Tibial nerve (tissue), 3 donors: ENCODE measurements at regions not wholly inside any gene's neighbourhood (a gene's known extent, or its start where the extent isn't known, plus 50 kb on each side); places are given as distances from the start of the nearest gene placed in this dataset.

Experiments used
- POLR2A ChIP-seq, 2 donors: fragments of 450-650 bp; IDR thresholded peaks; one replicate each; pipeline ENCODE4 v1.6.1; 2017; ENCODE audit warnings: antibody characterized with exemption in 2 of 2, mild to moderate bottlenecking in 2 of 2, moderate library complexity in 2 of 2
- TF ChIP-seq, protein P1 (sequence below), 5 experiments: fragments of 200-600 bp in 3 of 5; fragments of 450-650 bp in 2 of 5; sonication (generic) in 3 of 5; IDR thresholded peaks; one replicate each; pipeline ENCODE4 v1.5.1; 2016 to 2019; ENCODE audit warnings: antibody characterized with exemption in 5 of 5, mild to moderate bottlenecking in 3 of 5, moderate library complexity in 2 of 5

DNA sequence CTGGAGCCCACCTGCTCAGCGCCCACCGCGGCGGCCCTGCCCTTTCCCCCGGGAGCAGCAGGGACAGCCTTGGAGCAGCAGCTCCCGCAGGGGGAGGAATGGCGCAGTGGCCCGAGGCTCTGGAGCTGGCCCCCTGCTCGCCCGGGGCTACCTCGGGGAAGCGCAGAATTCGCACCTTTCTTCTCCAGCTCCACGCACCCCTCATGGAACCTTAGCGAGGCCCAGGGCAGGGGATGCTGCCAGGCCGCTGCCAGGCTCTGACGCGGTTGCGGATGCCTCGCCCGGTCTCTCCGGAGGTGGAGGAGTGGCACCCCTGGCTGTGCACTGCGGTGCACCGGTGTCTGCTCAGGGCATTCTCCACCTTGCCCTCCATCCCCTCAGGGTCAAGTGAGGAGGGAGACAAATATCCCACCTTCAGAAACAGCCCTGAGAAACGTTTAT is 84.9 kb upstream of the MKI67 start:
- no peak for TF ChIP-seq POLR2A (IDR thresholded peaks at IDR 0.05)
- TF ChIP-seq, protein P1, sequence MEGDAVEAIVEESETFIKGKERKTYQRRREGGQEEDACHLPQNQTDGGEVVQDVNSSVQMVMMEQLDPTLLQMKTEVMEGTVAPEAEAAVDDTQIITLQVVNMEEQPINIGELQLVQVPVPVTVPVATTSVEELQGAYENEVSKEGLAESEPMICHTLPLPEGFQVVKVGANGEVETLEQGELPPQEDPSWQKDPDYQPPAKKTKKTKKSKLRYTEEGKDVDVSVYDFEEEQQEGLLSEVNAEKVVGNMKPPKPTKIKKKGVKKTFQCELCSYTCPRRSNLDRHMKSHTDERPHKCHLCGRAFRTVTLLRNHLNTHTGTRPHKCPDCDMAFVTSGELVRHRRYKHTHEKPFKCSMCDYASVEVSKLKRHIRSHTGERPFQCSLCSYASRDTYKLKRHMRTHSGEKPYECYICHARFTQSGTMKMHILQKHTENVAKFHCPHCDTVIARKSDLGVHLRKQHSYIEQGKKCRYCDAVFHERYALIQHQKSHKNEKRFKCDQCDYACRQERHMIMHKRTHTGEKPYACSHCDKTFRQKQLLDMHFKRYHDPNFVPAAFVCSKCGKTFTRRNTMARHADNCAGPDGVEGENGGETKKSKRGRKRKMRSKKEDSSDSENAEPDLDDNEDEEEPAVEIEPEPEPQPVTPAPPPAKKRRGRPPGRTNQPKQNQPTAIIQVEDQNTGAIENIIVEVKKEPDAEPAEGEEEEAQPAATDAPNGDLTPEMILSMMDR (IDR thresholded peaks at IDR 0.05): no peak
